PC-3 (cell line): ENCODE measurements at regions not wholly inside any gene's neighbourhood (a gene's known extent, or its start where the extent isn't known, plus 50 kb on each side); places are given as distances from the start of the nearest gene placed in this dataset.
"Not testable (repeated sequence)": the region's sequence is repeated elsewhere in the genome, so short reads cannot be mapped to it uniquely, and the experiment has no call there.

Source experiments
- ATAC-seq: fragments of 200-7000 bp; cut with Tn5 transposase; 2 replicates; pipeline ENCODE4 v1.9.1; 2020; ENCODE audit warnings: mild to moderate bottlenecking, moderate library complexity
- BruUV-seq: library from RNA; stranded (reverse); fragments of 400-500 nt; replicated peaks from 2 replicates; lab custom pipeline; 2021; lab: Mats Ljungman, UMichigan
- CTCF ChIA-PET: fragments of 300-600 bp; sonication (Branson Sonifier 250); formaldehyde crosslinking; loops from one replicate; lab custom pipeline; 2022; ENCODE audit warnings: antibody characterized with exemption; lab: Charles Lee
- POLR2A ChIA-PET: fragments of 300-600 bp; sonication (Branson Sonifier 250); formaldehyde crosslinking; loops from one replicate; lab custom pipeline; 2022; ENCODE audit warnings: antibody characterized with exemption; ENCODE audit not compliant: unreplicated experiment; lab: Charles Lee
- DNase-seq: peaks from one replicate; pipeline ENCODE4 v3.0.0-alpha.2; 2015
- H2AFZ ChIP-seq: fragments of 300-600 bp; sonication (generic); 2 replicates; pipeline ENCODE4 v1.6.0; 2016; ENCODE audit warnings: antibody characterized with exemption, low read length
- H3F3A ChIP-seq: fragments of 300-600 bp; sonication (generic); one replicate; pipeline ENCODE4 v1.6.0; 2017; ENCODE audit warnings: antibody characterized with exemption, low read length, control low read depth, mild to moderate bottlenecking; ENCODE audit not compliant: unreplicated experiment
- H3K27ac ChIP-seq: fragments of 300-600 bp; sonication (generic); 2 replicates; pipeline ENCODE4 v1.5.1; 2016; ENCODE audit warnings: mild to moderate bottlenecking, low read length
- H3K27me3 ChIP-seq: fragments of 300-600 bp; sonication (generic); 2 replicates; pipeline ENCODE4 v1.6.1; 2016; ENCODE audit warnings: low read length, mixed read lengths
- H3K36me3 ChIP-seq: fragments of 300-600 bp; sonication (generic); 2 replicates; pipeline ENCODE4 v1.6.1; 2016; ENCODE audit warnings: low read depth, mixed run types, low read length, mixed read lengths
- H3K4me1 ChIP-seq: fragments of 300-600 bp; sonication (generic); 2 replicates; pipeline ENCODE4 v1.5.1; 2016; ENCODE audit warnings: low read length; ENCODE audit not compliant: insufficient read depth
- H3K4me2 ChIP-seq: fragments of 300-600 bp; sonication (generic); 2 replicates; pipeline ENCODE4 v1.6.0; 2016; ENCODE audit warnings: low read length
- H3K4me3 ChIP-seq: fragments of 300-600 bp; sonication (generic); 2 replicates; pipeline ENCODE4 v1.5.1; 2016; ENCODE audit warnings: mild to moderate bottlenecking, low read length, mixed read lengths
- H3K79me2 ChIP-seq: fragments of 300-600 bp; sonication (generic); 2 replicates; pipeline ENCODE4 v1.6.1; 2017; ENCODE audit warnings: low read length, mixed read lengths
- H3K9ac ChIP-seq: fragments of 300-600 bp; sonication (generic); 2 replicates; pipeline ENCODE4 v1.6.0; 2016; ENCODE audit warnings: mild to moderate bottlenecking, low read length
- H3K9me2 ChIP-seq: fragments of 300-600 bp; sonication (generic); replicated peaks from 2 replicates; pipeline ENCODE4 v1.6.1; 2016; ENCODE audit warnings: mixed run types, low read length, mixed read lengths
- H3K9me3 ChIP-seq: fragments of 300-600 bp; sonication (generic); 2 replicates; pipeline ENCODE4 v1.6.1; 2016; ENCODE audit warnings: low read length, mixed read lengths
- H4K20me1 ChIP-seq: fragments of 300-600 bp; sonication (generic); 2 replicates; pipeline ENCODE4 v1.6.1; 2016; ENCODE audit warnings: low read length, mixed read lengths
- CTCF ChIP-seq: fragments of 300-600 bp; sonication (generic); conservative IDR thresholded peaks from 2 replicates; pipeline ENCODE4 v1.5.1; 2017; ENCODE audit warnings: antibody characterized with exemption, low read depth, mild to moderate bottlenecking, low read length
- EZH2 ChIP-seq: fragments of 300-600 bp; sonication (generic); IDR thresholded peaks from one replicate; pipeline ENCODE4 v1.6.1; 2017; ENCODE audit warnings: antibody characterized with exemption, mild to moderate bottlenecking, low read length; ENCODE audit not compliant: unreplicated experiment
- EZH2phosphoT487 ChIP-seq: fragments of 300-600 bp; sonication (generic); IDR thresholded peaks from 2 replicates; pipeline ENCODE4 v1.6.1; 2018; ENCODE audit warnings: mild to moderate bottlenecking, antibody characterized with exemption, low read length, borderline replicate concordance
- intact Hi-C: fragments of 100-400 bp; cut with micrococcal nuclease; formaldehyde crosslinking; loops from 2 replicates; pipeline ENCODE4 v1.9.0; 2023

DNA sequence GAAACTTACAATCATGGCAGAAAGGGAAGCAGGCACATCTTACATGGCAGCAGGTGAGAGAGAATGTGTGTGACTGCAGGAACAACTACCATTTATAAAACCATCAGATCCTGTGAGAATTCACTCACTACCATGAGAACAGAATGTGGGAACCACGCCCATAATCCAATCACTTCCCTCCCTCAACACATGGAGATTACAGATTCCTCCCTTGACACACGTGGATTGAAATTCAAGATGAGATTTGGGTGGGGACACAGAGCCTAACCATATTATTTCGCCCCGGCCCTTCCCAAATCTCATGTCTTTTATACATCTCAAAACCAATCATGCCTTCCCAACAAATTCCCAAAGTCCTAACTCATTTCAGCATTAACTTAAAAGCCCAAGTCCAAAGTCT lies 203.6 kb downstream of the C12orf75 start:
- H3K9me3 ChIP-seq = peaks cover 17% of the 10 kb centered on the region
- BruUV-seq = no TSS peak
- H3K4me2 ChIP-seq = no peak overlapping the region
- no peaks in the 10 kb centered on the region for H3K9me2 ChIP-seq
- TF ChIP-seq EZH2 = no peak
- TF ChIP-seq EZH2phosphoT487 = no peak
- TF ChIP-seq CTCF = no peak
- DNase-seq (no peak), ATAC-seq (no peak)
- no peaks in the 10 kb centered on the region for H3K4me1 ChIP-seq
- ChIA-PET POLR2A (no interaction called here), CTCF (no interaction called here)
- no peak overlapping the region for H3K4me3 ChIP-seq
- H3K27me3 ChIP-seq = no peaks in the 10 kb centered on the region
- no peaks in the 10 kb centered on the region for H4K20me1 ChIP-seq
- no peak overlapping the region for H2AFZ ChIP-seq
- H3F3A ChIP-seq = no peaks in the 10 kb centered on the region
- intact Hi-C loops = no loop called here
- H3K79me2 ChIP-seq = no peaks in the 10 kb centered on the region
- H3K36me3 ChIP-seq = no peaks in the 10 kb centered on the region
- no peak overlapping the region for H3K27ac ChIP-seq
- H3K9ac ChIP-seq = no peak overlapping the region

DNA sequence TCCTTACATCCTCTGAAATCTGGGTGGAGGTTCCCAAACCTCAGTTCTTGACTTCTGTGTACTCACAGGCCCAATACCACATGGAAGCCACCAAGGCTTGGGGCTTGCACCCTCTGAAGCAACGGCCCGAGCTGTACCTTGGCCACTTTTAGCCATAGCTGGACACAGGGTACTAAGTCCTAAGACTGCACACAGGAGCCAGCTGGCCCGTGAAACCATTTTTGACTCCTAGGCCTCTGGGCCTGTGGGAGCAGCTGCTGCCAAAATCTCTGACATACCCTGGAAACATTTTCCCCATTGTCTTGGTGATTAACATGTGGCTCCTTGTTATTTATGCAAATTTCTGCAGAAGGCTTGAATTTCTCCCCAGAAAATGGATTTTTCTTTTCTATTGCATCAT lies 204.5 kb downstream of the C12orf75 start:
- H3K9me3 ChIP-seq = peaks cover 17% of the 10 kb centered on the region
- H3K27ac ChIP-seq, H3K4me1 ChIP-seq, ATAC-seq, H2AFZ ChIP-seq, H3K9me2 ChIP-seq, H3F3A ChIP-seq, H3K79me2 ChIP-seq, H3K4me3 ChIP-seq, H3K27me3 ChIP-seq, H4K20me1 ChIP-seq, intact Hi-C loops, POLR2A ChIA-PET, H3K9ac ChIP-seq, H3K4me2 ChIP-seq, H3K36me3 ChIP-seq, BruUV-seq, CTCF ChIA-PET, DNase-seq: not testable (repeated sequence)

DNA sequence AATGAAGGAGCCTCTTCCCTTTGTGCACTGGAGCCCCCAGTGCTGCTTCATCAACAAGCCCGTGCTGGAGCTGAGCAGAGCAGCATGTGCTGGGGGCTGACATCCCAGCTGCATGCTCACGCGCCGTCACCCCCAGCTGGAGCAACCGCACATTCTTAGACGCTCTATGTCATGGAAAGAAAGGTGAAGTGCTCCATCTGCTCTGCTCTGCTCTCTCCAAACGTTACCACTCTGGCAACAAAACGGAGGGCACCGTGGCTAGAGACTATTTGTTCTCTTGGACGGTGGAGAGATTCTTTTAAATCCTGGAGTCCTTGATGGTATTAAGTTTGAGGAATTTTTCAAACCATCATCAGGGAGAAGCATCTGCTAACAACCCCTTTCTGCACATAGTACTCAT lies 208.4 kb downstream of the C12orf75 start:
- ChIA-PET POLR2A (no interaction called here), CTCF (no interaction called here)
- H3F3A ChIP-seq = no peaks in the 10 kb centered on the region
- H3K27ac ChIP-seq = no peak overlapping the region
- H3K4me3 ChIP-seq = no peak overlapping the region
- H4K20me1 ChIP-seq = no peaks in the 10 kb centered on the region
- no TSS peak for BruUV-seq
- H3K9me2 ChIP-seq = no peaks in the 10 kb centered on the region
- H2AFZ ChIP-seq = no peak overlapping the region
- no peak overlapping the region for H3K9ac ChIP-seq
- H3K36me3 ChIP-seq = no peaks in the 10 kb centered on the region
- H3K9me3 ChIP-seq = peaks cover 17% of the 10 kb centered on the region
- no peak overlapping the region for H3K4me2 ChIP-seq
- H3K4me1 ChIP-seq = no peaks in the 10 kb centered on the region
- DNase-seq = no peak
- intact Hi-C loops = no loop called here
- TF ChIP-seq CTCF (no peak), EZH2phosphoT487 (no peak), EZH2 (no peak)
- H3K27me3 ChIP-seq = peaks cover 2% of the 10 kb centered on the region; the same call in 1 of the 2 replicates
- no peaks in the 10 kb centered on the region for H3K79me2 ChIP-seq
- ATAC-seq = no peak
